Kidney (tissue), 13 donors: ENCODE measurements at regions not wholly inside any gene's neighbourhood (a gene's known extent, or its start where the extent isn't known, plus 50 kb on each side); places are given as distances from the start of the nearest gene placed in this dataset.
"Not testable (repeated sequence)": the region's sequence is repeated elsewhere in the genome, so short reads cannot be mapped to it uniquely, and the experiment has no call there.

Experiments
- DNase-seq, 5 donors: peaks; one replicate each; pipeline ENCODE4 v3.0.0-alpha.2; 2013 to 2020
- FAIRE-seq: peaks from 2 replicates; lab custom pipeline; 2012; peaks lifted over from hg19 to GRCh38; lab: Jason Lieb, UNC
- H3K27ac ChIP-seq, 2 donors: one replicate each; pipeline ENCODE4 v1.7.0; 2013; ENCODE audit warnings: low read depth in 2 of 2, low read length in 2 of 2, inconsistent platforms in 1 of 2
- H3K27me3 ChIP-seq: one replicate; pipeline ENCODE4 v1.7.1; 2013; ENCODE audit warnings: low read length, inconsistent platforms; ENCODE audit not compliant: control insufficient read depth, insufficient read depth
- H3K36me3 ChIP-seq, 3 donors: one replicate each; pipeline versions ENCODE4 v1.7.0 to v1.7.1; 2013; ENCODE audit warnings: low read length in 3 of 3, control low read depth in 1 of 3, inconsistent platforms in 1 of 3; ENCODE audit not compliant: insufficient read depth in 3 of 3, control insufficient read depth in 2 of 3
- H3K4me1 ChIP-seq, 3 donors: one replicate each; pipeline versions ENCODE4 v1.7.0 to v1.7.1; 2013; ENCODE audit warnings: low read length in 3 of 3, inconsistent platforms in 1 of 3, low read depth in 1 of 3; ENCODE audit not compliant: control insufficient read depth in 2 of 3, insufficient read depth in 2 of 3
- H3K4me3 ChIP-seq, 3 donors: one replicate each; pipeline versions ENCODE4 v1.7.0 to v1.8.1; 2013; ENCODE audit warnings: low read length in 3 of 3, control low read depth in 1 of 3, inconsistent platforms in 1 of 3
- H3K9ac ChIP-seq, 3 donors: one replicate each; pipeline versions ENCODE4 v1.7.0 to v1.7.1; 2013; ENCODE audit warnings: low read length in 3 of 3, control low read depth in 1 of 3, inconsistent platforms in 1 of 3
- H3K9me3 ChIP-seq, 3 donors: one replicate each; pipeline versions ENCODE4 v1.7.0 to v1.7.1; 2013; ENCODE audit warnings: low read length in 3 of 3, control low read depth in 1 of 3, inconsistent platforms in 1 of 3; ENCODE audit not compliant: control insufficient read depth in 2 of 3, insufficient read depth in 1 of 3
- intact Hi-C: fragments of 100-400 bp; cut with DNase I; formaldehyde crosslinking; loops from one replicate; pipeline ENCODE4 v1.11.1; 2022
- TF ChIP-seq, protein P1 (sequence below): IDR thresholded peaks from 3 replicates; pipeline ENCODE4 v1.5.1; 2012; ENCODE audit warnings: mild to moderate bottlenecking, moderate library complexity, borderline replicate concordance; ENCODE audit not compliant: insufficient read depth; ENCODE audit errors: extremely low read depth
- donor health status: control.
- donor health status: control.
- donor health status: control.
- donor health status: control.
- donor health status: control.
- donor health status: DM: yes; HTN: yes; CAD: no.
- donor health status: Normal renal cell carcinoma (clear cell type).

DNA sequence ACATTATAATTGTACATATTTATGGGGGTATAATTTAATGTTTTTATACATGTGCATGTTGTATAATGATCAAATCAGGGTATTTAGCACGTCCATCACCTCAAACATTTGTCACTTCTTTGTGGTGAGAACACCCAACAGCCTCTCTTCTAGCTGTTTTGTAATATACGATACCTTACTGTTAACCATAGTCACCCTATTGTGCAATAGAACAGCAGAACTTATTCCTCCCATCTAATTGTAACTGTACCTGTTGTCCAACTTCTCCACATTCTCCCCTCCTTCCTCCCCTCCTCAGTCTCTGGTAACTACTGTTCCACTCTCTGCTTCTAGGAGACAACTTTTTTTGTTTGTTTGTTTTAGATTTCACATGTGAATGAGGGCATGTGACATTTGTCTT is 197.0 kb upstream of the PKP2 start:
- H3K36me3 ChIP-seq, result no peaks in the 10 kb centered on the region
- H3K9ac ChIP-seq, result no peak overlapping the region
- no peaks in the 10 kb centered on the region for H3K4me1 ChIP-seq
- H3K9me3 ChIP-seq, result no peaks in the 10 kb centered on the region
- intact Hi-C loops, result no loop called here
- FAIRE-seq, result no peak
- no peak overlapping the region for H3K27ac ChIP-seq
- no peaks in the 10 kb centered on the region for H3K27me3 ChIP-seq
- no peak overlapping the region for H3K4me3 ChIP-seq
- no peak for DNase-seq
- TF ChIP-seq, protein P1, sequence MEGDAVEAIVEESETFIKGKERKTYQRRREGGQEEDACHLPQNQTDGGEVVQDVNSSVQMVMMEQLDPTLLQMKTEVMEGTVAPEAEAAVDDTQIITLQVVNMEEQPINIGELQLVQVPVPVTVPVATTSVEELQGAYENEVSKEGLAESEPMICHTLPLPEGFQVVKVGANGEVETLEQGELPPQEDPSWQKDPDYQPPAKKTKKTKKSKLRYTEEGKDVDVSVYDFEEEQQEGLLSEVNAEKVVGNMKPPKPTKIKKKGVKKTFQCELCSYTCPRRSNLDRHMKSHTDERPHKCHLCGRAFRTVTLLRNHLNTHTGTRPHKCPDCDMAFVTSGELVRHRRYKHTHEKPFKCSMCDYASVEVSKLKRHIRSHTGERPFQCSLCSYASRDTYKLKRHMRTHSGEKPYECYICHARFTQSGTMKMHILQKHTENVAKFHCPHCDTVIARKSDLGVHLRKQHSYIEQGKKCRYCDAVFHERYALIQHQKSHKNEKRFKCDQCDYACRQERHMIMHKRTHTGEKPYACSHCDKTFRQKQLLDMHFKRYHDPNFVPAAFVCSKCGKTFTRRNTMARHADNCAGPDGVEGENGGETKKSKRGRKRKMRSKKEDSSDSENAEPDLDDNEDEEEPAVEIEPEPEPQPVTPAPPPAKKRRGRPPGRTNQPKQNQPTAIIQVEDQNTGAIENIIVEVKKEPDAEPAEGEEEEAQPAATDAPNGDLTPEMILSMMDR, result no peak

DNA sequence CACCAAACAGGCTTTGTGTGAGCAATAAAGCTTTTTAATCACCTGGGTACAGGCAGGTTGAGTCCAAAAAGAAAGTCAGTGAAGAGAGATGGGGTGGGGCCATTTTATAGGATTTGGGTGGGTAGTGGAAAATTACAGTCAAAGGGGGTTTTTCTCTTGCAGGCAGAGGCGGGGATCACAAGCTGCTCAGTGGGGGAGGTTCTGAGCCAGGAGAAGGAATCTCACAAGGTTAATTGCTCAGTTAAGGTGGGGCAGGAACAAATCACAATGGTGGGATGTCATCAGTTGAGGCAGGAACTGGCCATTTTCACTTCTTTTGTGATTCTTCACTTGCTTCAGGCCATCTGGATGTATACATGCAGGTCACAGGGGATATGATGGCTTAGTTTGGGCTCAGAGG is 191.3 kb upstream of the PKP2 start:
- H3K36me3 ChIP-seq, intact Hi-C loops, FAIRE-seq, DNase-seq, H3K27ac ChIP-seq, H3K9me3 ChIP-seq, H3K27me3 ChIP-seq, H3K4me1 ChIP-seq, H3K9ac ChIP-seq, H3K4me3 ChIP-seq: not testable (repeated sequence)

DNA sequence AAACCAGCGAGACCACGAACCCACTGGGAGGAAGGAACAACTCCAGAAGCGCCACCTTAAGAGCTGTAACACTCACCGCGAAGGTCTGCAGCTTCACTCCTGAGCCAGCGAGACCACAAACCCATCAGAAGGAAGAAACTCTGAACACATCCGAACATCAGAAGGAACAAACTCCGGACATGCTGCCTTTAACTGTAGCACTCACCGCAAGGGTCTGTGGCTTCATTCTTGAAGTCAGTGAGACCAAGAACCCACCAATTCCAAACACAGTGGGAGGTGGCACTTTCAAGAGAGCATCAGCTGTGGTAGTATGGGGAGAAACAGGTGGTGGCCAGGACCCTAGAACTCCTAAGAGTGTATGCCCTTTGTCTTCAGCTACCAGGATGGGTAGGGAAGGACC is 179.8 kb upstream of the PKP2 start:
- DNase-seq, H3K9me3 ChIP-seq, H3K36me3 ChIP-seq, FAIRE-seq, H3K9ac ChIP-seq, H3K27me3 ChIP-seq, H3K4me1 ChIP-seq, H3K27ac ChIP-seq, intact Hi-C loops, H3K4me3 ChIP-seq: not testable (repeated sequence)

DNA sequence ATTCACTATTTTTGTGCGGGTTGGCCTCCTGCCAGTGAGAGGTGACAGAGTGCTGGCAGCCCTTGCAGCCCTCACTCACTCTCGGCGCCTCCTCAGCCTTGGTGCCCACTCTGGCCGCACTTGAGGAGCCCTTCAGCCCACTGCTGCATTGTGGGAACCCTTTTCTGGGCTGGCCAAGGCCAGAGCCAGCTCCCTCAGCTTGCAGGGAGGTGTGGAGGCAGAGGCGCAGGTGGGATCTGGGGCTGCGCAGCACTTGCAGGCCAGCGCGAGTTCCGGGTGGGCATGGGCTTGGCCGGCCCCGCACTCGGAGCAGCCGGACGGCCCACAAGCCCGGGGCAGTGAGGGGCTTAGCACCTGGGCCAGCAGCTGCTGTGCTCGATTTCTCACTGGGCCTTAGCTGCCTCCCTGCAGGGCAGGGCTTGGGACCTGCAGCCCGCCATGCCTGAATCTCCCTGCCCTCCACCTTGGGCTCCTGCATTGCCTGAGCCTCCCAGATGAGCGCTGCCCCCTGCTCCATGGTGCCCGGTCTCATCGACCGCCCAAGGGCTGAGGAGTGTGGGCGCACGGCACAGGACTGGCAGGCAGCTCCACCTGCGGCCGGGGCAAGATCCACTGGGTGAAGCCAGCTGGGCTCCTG is 178.7 kb upstream of the PKP2 start:
- intact Hi-C loops, H3K4me1 ChIP-seq, H3K27ac ChIP-seq, H3K9ac ChIP-seq, FAIRE-seq, H3K9me3 ChIP-seq, H3K4me3 ChIP-seq, H3K27me3 ChIP-seq, DNase-seq, H3K36me3 ChIP-seq: not testable (repeated sequence)

DNA sequence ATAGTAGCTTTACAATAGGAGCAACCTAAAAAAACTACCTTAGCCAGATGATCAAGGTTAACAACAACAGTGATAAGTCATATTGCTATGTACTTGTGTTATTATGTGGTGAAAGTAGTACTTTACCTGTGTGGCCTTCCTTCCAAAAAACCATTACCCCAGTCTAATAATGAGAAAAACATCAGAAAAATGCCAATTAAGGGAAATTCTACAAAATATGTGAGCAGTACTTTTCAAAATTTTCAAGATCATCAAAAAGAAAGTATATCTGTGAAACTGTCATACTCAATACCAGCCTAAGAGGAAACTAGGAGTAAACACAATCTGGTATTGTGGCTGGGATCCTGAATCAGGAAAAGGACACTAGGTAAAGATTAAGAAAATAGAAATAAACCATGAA is 165.3 kb upstream of the PKP2 start:
- FAIRE-seq, result no peak

More for the DNA sequence above, 165.3 kb upstream of the PKP2 start:
- no peak overlapping the region for H3K9ac ChIP-seq
- H3K27me3 ChIP-seq, result no peaks in the 10 kb centered on the region
- no peak overlapping the region for H3K27ac ChIP-seq
- no peak overlapping the region for H3K4me3 ChIP-seq
- intact Hi-C loops, result no loop called here
- DNase-seq, result no peak
- TF ChIP-seq, protein P1, result no peak
- peaks cover 0 to 4% (median 0%) of the 10 kb centered on the region in 3 donors for H3K9me3 ChIP-seq
- H3K4me1 ChIP-seq, result no peaks in the 10 kb centered on the region
- no peaks in the 10 kb centered on the region for H3K36me3 ChIP-seq
